NT2/D1 (cell line): ENCODE measurements at regions not wholly inside any gene's neighbourhood (a gene's known extent, or its start where the extent isn't known, plus 50 kb on each side); places are given as distances from the start of the nearest gene placed in this dataset.

ENCODE experiments used
- YY1 ChIP-seq: IDR thresholded peaks from 2 replicates; pipeline ENCODE4 v1.6.1; 2011; ENCODE audit not compliant: insufficient read length, insufficient read depth
- ZNF274 ChIP-seq: IDR thresholded peaks from 2 replicates; pipeline ENCODE4 v1.6.1; 2011; ENCODE audit warnings: mild to moderate bottlenecking, low read depth, low read length

GRCh38 chr2:35246702-35247101, 1108.9 kb upstream of the CRIM1 start:
- TF ChIP-seq YY1, result no peak
- no peak for TF ChIP-seq ZNF274
